Brain pericyte (primary cell): ENCODE measurements at regions not wholly inside any gene's neighbourhood (a gene's known extent, or its start where the extent isn't known, plus 50 kb on each side); places are given as distances from the start of the nearest gene placed in this dataset.
"Not testable (repeated sequence)": the region's sequence is repeated elsewhere in the genome, so short reads cannot be mapped to it uniquely, and the experiment has no call there.

Experiments used
- DNase-seq: peaks from one replicate; pipeline ENCODE4 v3.0.0-alpha.2; 2012; ENCODE audit warnings: low read depth, low spot score

DNA sequence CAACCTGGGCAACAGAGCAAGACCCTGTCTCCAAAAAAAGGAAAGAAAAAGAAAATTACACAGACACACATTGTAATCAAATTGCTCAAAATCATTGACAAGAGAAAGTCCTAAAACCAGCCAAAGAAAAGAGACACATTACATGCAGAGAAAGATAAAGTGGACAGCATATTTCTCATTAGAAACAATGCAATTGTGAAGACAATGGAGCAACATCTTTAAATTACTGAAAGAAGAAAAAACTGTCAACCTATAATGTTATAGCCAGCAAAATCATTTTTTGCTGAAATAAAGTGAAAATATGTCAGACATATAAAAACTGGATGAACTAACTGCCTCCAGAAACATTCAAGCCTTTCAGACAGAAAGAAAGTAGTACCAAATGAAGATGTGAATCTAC is 120.6 kb downstream of the TMEM167A start:
- no peak for DNase-seq

DNA sequence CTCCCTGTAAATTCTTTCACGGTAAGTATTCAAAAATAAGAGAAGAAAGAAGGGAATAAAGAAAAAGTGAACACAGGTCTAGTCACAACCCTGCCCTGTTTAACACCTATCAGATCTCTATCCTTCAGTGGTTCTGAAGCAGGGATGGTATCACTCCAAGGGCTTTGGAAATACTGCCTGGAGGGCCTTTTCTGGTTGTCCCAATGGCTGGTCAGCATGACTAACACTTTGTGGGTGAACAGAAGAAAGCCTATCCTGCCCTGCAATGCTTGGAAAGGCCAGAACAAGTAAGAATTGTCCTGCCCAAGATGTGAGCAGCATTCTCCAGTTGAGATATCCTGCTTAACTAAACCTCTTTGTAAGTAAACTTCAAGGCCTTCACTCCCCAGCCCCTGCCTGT is 124.9 kb downstream of the TMEM167A start:
- DNase-seq, result no peak

DNA sequence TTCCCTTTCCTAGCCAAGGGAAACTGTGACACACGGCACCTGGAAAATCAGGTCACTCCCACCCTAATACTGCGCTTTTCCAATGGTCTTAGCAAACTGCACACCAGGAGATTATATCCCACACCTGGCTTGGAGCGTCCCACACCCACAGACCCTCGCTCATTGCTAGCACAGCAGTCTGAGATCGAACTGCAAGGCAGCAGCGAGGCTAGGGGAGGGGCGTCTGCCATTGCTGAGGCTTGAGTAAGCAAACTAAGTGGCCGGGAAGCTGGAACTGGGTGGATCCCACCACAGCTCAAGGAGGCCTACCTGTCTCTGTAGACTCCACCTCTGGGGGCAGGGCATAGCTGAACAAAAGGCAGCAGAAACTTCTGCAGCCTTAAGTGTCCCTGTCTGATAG is 132.9 kb downstream of the TMEM167A start:
- DNase-seq, result not testable (repeated sequence)

GRCh38 chr5:82942083-82942881 is 134.9 kb downstream of the TMEM167A start:
- DNase-seq, result no peak

DNA sequence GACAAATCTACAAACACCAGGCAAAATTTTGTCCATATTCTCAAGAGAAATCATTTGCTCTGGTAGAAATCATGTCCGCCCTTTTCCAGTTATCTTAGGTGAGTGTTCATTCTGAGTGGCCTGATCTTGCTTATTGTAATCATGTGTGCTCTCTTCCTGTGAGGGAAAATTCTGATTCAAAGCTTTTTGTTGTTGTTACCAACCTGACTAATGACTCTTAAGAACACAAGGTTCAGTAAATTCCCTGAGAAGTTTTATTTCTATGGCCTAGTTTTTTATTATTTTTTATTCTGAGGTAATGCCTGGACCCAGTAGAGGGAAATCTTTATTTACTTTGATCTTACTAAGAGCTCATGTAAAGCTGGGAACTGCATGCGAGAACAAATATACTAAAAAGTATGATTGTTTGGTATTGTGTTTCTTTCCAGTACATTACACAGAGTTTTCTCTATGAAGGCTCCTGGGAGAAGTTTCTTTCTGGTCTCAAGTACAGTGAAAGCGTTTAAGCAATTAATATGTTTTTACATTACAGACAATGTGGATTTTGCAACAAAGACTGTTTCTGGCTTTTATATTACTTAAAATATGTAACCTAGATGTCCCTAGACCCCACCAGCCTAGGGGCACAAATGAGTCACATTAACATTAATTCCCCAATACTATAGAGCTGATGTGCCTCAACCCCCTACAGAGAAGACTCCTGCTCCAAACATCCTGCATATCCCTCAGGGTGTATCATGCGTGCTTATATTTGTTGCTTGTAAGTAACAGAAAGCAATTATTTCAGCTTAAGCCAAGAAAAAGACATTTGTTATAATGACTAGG is 138.1 kb downstream of the TMEM167A start:
- DNase-seq, result no peak

GRCh38 chr5:82932473-82933220 is 144.5 kb downstream of the TMEM167A start:
- DNase-seq, result not testable (repeated sequence)

DNA sequence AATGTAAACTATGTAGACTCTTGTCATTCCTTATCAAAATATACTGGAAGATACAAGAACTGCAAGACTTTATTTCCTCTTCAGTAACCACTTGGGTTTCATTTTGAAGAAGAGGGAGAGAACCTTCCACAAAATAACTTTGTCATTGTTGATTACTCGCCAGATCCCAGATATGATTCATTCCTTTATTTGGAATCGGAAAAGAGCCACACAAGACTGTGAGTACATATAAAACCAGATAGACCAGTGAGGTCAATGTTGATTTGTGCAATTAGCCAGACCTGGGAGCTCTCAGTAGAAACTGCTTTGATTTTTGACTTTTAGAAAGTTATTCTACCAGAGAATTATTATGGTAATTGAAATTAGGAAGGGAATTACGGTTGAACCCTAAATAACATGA is 146.1 kb downstream of the TMEM167A start:
- no peak for DNase-seq

- DNase-seq, result no peak
Observed at GRCh38 chr5:82925061-82925411, 152.2 kb downstream of the TMEM167A start.

- DNase-seq, result no peak
Observed at GRCh38 chr5:82924226-82925060, 152.8 kb downstream of the TMEM167A start.

- no peak for DNase-seq
Observed at GRCh38 chr5:82922086-82922734, 155.0 kb downstream of the TMEM167A start.

DNA sequence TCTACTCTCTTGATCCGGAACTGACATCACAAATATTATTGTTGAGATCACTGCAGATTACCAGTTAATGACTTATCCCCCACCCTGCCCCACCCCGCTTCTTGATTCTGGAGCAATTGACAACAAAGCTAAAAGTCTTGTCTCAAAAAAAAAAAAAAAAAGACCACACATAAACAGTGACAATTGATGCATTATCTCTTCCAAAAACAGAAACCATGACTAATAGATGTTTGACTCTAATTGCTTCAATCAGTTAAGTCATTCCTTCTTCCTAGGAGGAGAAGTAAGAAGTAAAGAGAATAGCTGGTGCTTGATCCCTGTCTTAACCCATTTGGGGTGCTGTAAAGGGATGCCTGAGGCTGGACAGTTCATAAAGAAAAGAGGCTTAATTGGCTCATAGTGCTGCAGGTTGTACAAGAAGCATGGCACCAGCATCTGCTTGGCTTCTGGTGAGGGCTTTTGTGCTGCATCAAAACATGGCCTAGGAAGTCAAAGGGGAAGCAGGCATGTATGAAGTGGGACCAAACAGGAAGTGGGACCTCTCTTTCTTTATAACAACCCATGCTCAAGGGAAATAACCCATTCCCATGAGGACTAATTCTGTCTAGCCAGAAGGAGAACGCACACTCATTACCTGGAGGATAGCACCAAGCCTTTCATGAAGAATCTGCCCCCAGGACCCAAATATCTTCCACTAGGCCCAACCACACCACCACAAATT is 158.7 kb downstream of the TMEM167A start:
- DNase-seq, result no peak

GRCh38 chr5:82917584-82917983 is 159.6 kb downstream of the TMEM167A start:
- no peak for DNase-seq

DNA sequence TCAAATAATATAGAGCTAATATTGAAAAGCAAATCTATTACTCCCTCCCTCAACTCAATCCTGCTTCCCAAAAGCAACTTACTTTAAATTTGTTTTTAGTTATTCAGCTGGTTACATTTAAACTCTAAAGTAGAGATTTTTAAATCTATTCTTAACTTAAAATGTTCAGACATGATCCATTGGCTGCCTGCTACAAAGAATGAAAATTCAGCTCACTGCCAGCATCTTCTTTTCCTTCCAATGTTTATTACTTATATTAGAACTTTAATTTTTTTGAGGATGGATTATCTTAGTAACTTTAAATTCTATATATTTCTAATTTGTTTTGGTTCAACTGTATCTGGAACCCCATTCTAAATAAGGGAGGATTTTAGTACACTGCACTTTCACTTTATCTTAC is 163.2 kb downstream of the TMEM167A start:
- DNase-seq, result no peak

DNA sequence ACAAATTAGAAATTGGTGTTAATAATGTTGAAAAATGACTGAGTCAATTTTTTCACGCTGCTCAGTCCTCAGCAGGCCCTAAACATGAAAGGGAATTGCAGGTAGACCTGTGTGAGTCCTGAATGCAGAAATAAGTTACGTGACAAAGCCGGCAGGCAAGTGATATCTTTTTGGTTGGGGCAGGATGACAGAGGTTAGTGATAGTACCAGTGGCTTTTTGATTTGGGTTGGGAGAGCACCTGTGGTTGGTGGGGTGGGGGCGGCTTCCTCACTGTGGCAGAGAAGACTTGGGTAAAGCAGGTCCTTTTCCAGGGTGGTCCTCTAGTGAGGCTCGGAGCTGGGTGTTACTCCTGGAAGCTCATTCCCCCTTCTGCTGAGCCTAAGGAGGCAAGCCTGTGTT is 164.7 kb downstream of the TMEM167A start:
- no peak for DNase-seq

- no peak for DNase-seq
Observed at GRCh38 chr5:82911910-82912309, 165.3 kb downstream of the TMEM167A start.

GRCh38 chr5:82910905-82911304 is 166.3 kb downstream of the TMEM167A start:
- no peak for DNase-seq

- DNase-seq, result no peak
Observed at GRCh38 chr5:82910491-82910890, 166.7 kb downstream of the TMEM167A start.

GRCh38 chr5:82909771-82910170 is 167.4 kb downstream of the TMEM167A start:
- DNase-seq, result no peak

DNA sequence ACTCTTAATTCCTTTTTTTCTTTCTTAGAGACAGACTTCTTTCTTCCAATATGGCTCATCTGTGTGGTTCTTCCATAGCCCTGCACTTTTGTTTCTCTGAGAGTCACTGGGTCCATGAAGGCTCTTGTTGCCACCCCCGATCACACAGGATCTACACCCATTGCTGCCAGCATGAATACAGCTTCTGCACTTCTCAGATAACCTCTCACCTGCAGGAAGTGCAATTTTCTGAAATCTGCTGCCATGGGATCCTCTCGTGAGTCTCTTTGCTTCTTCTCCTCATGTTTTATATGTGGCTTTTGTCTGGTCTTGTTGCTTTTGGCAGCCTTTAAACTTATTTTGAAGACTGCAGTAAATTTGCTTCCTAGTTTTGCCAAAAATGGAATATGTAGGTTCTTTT is 171.2 kb downstream of the TMEM167A start:
- no peak for DNase-seq

GRCh38 chr5:82901281-82901888 is 175.8 kb downstream of the TMEM167A start:
- DNase-seq, result no peak
